ENCODE measurements at regions not wholly inside any gene's neighbourhood (a gene's known extent, or its start where the extent isn't known, plus 50 kb on each side); places are given as distances from the start of the nearest gene placed in this dataset.

- no peak for DNase-seq (ENCODE audit: low spot score in 2 of 2)
- H3K27ac Mint-ChIP-seq, result no peak overlapping the region
- H3K36me3 Mint-ChIP-seq, result no peaks in the 10 kb centered on the region
- H3K9me3 Mint-ChIP-seq, result no peaks in the 10 kb centered on the region
- ATAC-seq, result no peak
Observed at GRCh38 chr3:181660337-181660736, 51.4 kb upstream of the SOX2 start.

GRCh38 chr3:181637456-181637855, 74.3 kb upstream of the SOX2 start:
- no peak overlapping the region for H3K27ac Mint-ChIP-seq
- peaks cover 2 to 4% of the 10 kb centered on the region in 2 donors for H3K9me3 Mint-ChIP-seq
- DNase-seq (ENCODE audit: low spot score in 2 of 2) (no peak), ATAC-seq (no peak)
- no peaks in the 10 kb centered on the region for H3K36me3 Mint-ChIP-seq

GRCh38 chr3:181637056-181637455, 74.7 kb upstream of the SOX2 start:
- ATAC-seq (no peak), DNase-seq (ENCODE audit: low spot score in 2 of 2) (no peak)
- no peaks in the 10 kb centered on the region for H3K36me3 Mint-ChIP-seq
- H3K27ac Mint-ChIP-seq, result no peak overlapping the region
- peaks cover 2 to 4% of the 10 kb centered on the region in 2 donors for H3K9me3 Mint-ChIP-seq

- H3K27ac Mint-ChIP-seq, result no peak overlapping the region
Observed at GRCh38 chr3:181635141-181635540, 76.6 kb upstream of the SOX2 start.

GRCh38 chr3:181633556-181633955, 78.2 kb upstream of the SOX2 start:
- Mint-ChIP-seq H3K27ac (no peak overlapping the region), H3K36me3 (no peaks in the 10 kb centered on the region), H3K9me3 (peaks cover 0 to 8% of the 10 kb centered on the region in 2 donors)
- ATAC-seq (no peak), DNase-seq (ENCODE audit: low spot score in 2 of 2) (no peak)

More at GRCh38 chr3:181635141-181635540, 76.6 kb upstream of the SOX2 start:
- Mint-ChIP-seq H3K9me3 (peaks cover 0 to 4% of the 10 kb centered on the region in 2 donors), H3K36me3 (no peaks in the 10 kb centered on the region)
- DNase-seq (ENCODE audit: low spot score in 2 of 2) (no peak), ATAC-seq (no peak)

GRCh38 chr3:181631901-181632300, 79.8 kb upstream of the SOX2 start:
- ATAC-seq (no peak), DNase-seq (ENCODE audit: low spot score in 2 of 2) (no peak)
- H3K36me3 Mint-ChIP-seq, result no peaks in the 10 kb centered on the region

GRCh38 chr3:181630853-181631252, 80.9 kb upstream of the SOX2 start:
- ATAC-seq, result no peak
- Mint-ChIP-seq H3K36me3 (no peaks in the 10 kb centered on the region), H3K9me3 (peaks cover 0 to 8% of the 10 kb centered on the region in 2 donors), H3K27ac (no peak overlapping the region)
- DNase-seq (ENCODE audit: low spot score in 2 of 2), result no peak

More at GRCh38 chr3:181631901-181632300, 79.8 kb upstream of the SOX2 start:
- Mint-ChIP-seq H3K9me3 (peaks cover 0 to 8% of the 10 kb centered on the region in 2 donors), H3K27ac (no peak overlapping the region)

GRCh38 chr3:181629711-181630110, 82.0 kb upstream of the SOX2 start:
- no peak for DNase-seq (ENCODE audit: low spot score in 2 of 2)
- ATAC-seq, result no peak
- H3K27ac Mint-ChIP-seq, result no peak overlapping the region
- peaks cover 0 to 8% of the 10 kb centered on the region in 2 donors for H3K9me3 Mint-ChIP-seq
- no peaks in the 10 kb centered on the region for H3K36me3 Mint-ChIP-seq

- H3K36me3 Mint-ChIP-seq, result no peaks in the 10 kb centered on the region
- DNase-seq (ENCODE audit: low spot score in 2 of 2), result no peak
- no peak for ATAC-seq
- peaks cover 0 to 4% of the 10 kb centered on the region in 2 donors for H3K9me3 Mint-ChIP-seq
- no peak overlapping the region for H3K27ac Mint-ChIP-seq
Observed at GRCh38 chr3:181629029-181629428, 82.7 kb upstream of the SOX2 start.

GRCh38 chr3:181628384-181628783, 83.3 kb upstream of the SOX2 start:
- ATAC-seq (no peak), DNase-seq (ENCODE audit: low spot score in 2 of 2) (no peak)
- no peak overlapping the region for H3K27ac Mint-ChIP-seq
- H3K36me3 Mint-ChIP-seq, result no peaks in the 10 kb centered on the region
- H3K9me3 Mint-ChIP-seq, result peaks cover 0 to 4% of the 10 kb centered on the region in 2 donors

GRCh38 chr3:181626036-181626435, 85.7 kb upstream of the SOX2 start:
- Mint-ChIP-seq H3K27ac (no peak overlapping the region), H3K9me3 (peaks cover 0 to 4% of the 10 kb centered on the region in 2 donors), H3K36me3 (no peaks in the 10 kb centered on the region)
- ATAC-seq, result no peak
- no peak for DNase-seq (ENCODE audit: low spot score in 2 of 2)

GRCh38 chr3:181623924-181624694, 87.6 kb upstream of the SOX2 start:
- no peaks in the 10 kb centered on the region for H3K36me3 Mint-ChIP-seq
- no peak overlapping the region for H3K27ac Mint-ChIP-seq
- H3K9me3 Mint-ChIP-seq, result peaks cover 0 to 2% of the 10 kb centered on the region in 2 donors
- no peak for ATAC-seq
- DNase-seq (ENCODE audit: low spot score in 2 of 2), result no peak

- no peak overlapping the region for H3K27ac Mint-ChIP-seq
- no peaks in the 10 kb centered on the region for H3K9me3 Mint-ChIP-seq
- DNase-seq (ENCODE audit: low spot score in 2 of 2) (no peak), ATAC-seq (no peak)
- no peaks in the 10 kb centered on the region for H3K36me3 Mint-ChIP-seq
Observed at GRCh38 chr3:181622365-181622764, 89.4 kb upstream of the SOX2 start.

- no peak for ATAC-seq
- H3K36me3 Mint-ChIP-seq, result no peaks in the 10 kb centered on the region
- H3K27ac Mint-ChIP-seq, result no peak overlapping the region
- no peak for DNase-seq (ENCODE audit: low spot score in 2 of 2)
- H3K9me3 Mint-ChIP-seq, result no peaks in the 10 kb centered on the region
Observed at GRCh38 chr3:181619897-181620296, 91.8 kb upstream of the SOX2 start.

- Mint-ChIP-seq H3K27ac (no peak overlapping the region), H3K36me3 (no peaks in the 10 kb centered on the region), H3K9me3 (no peaks in the 10 kb centered on the region)
- ATAC-seq, result no peak
- no peak for DNase-seq (ENCODE audit: low spot score in 2 of 2)
Observed at GRCh38 chr3:181618260-181618659, 93.5 kb upstream of the SOX2 start.

- ATAC-seq (no peak), DNase-seq (ENCODE audit: low spot score in 2 of 2) (no peak)
- no peaks in the 10 kb centered on the region for H3K9me3 Mint-ChIP-seq
- no peaks in the 10 kb centered on the region for H3K36me3 Mint-ChIP-seq
- H3K27ac Mint-ChIP-seq, result no peak overlapping the region
Observed at GRCh38 chr3:181616088-181617070, 95.3 kb upstream of the SOX2 start.

GRCh38 chr3:181615666-181616065, 96.1 kb upstream of the SOX2 start:
- H3K27ac Mint-ChIP-seq, result no peak overlapping the region
- no peaks in the 10 kb centered on the region for H3K9me3 Mint-ChIP-seq
- H3K36me3 Mint-ChIP-seq, result no peaks in the 10 kb centered on the region
- ATAC-seq, result no peak
- DNase-seq (ENCODE audit: low spot score in 2 of 2), result no peak

Measured in activated naive CD4-positive, alpha-beta T cell treated with anti-CD3 and anti-CD28 coated beads, Interleukin-2, amount 50 U/mL, for 72 hours (primary cell).